Activated CD4-positive, alpha-beta T cell treated with anti-CD3 and anti-CD28 coated beads, Interleukin-2, amount 10 ng/mL, durations not matched to agents 7 days and 5 days (primary cell): ENCODE measurements at regions not wholly inside any gene's neighbourhood (a gene's known extent, or its start where the extent isn't known, plus 50 kb on each side); places are given as distances from the start of the nearest gene placed in this dataset.

ENCODE experiments used
- CTCF ChIA-PET: fragments of 350-600 bp; sonication (Branson Sonifier 250); formaldehyde crosslinking; loops from one replicate; lab custom pipeline; 2021; ENCODE audit warnings: antibody characterized with exemption; lab: Charles Lee
- POLR2A ChIA-PET: fragments of 350-600 bp; sonication (Branson Sonifier 250); formaldehyde crosslinking; loops from one replicate; lab custom pipeline; 2021; ENCODE audit warnings: antibody characterized with exemption; lab: Charles Lee
- DNase-seq: peaks from one replicate; pipeline ENCODE4 v3.0.0-alpha.2; 2020
- H3K27ac Mint-ChIP-seq: one replicate; pipeline ENCODE4 v1.8.0; 2021; ENCODE audit warnings: mild to moderate bottlenecking, moderate library complexity, mixed read lengths
- H3K27me3 Mint-ChIP-seq: one replicate; pipeline ENCODE4 v1.8.0; 2021; ENCODE audit warnings: mixed read lengths
- H3K36me3 Mint-ChIP-seq: one replicate; pipeline ENCODE4 v1.8.0; 2021; ENCODE audit warnings: low read depth, mixed read lengths
- H3K4me1 Mint-ChIP-seq: one replicate; pipeline ENCODE4 v1.8.0; 2021; ENCODE audit warnings: mixed read lengths
- H3K4me3 Mint-ChIP-seq: one replicate; pipeline ENCODE4 v1.8.0; 2021; ENCODE audit warnings: mild to moderate bottlenecking, moderate library complexity, mixed read lengths
- H3K9me3 Mint-ChIP-seq: one replicate; pipeline ENCODE4 v1.8.0; 2021; ENCODE audit warnings: mixed read lengths

DNA sequence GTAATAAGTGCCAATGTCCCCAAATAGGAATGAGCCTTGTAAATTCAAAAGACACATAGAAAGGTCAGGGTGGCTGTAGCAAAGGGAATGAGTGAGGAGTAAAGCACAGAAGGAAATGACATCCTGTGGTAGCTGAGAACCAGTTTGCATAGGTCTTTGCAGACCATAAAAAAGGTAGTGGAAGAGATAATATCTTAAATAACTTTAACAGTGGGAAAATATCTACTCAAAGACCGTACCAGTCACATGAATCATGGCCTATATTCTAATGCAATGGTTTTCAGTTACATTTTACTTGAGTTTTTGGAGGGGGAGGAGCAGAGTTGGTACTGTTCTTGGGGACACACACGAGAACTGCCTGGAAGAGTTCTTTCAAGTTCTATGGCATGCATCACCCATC, 297.3 kb upstream of the ADAMTS9 start:
- CTCF ChIA-PET, result no interaction called here
- POLR2A ChIA-PET, result no interaction called here
- H3K4me3 Mint-ChIP-seq, result no peak overlapping the region
- peaks cover 8% of the 10 kb centered on the region for H3K9me3 Mint-ChIP-seq
- no peaks in the 10 kb centered on the region for H3K4me1 Mint-ChIP-seq
- H3K27ac Mint-ChIP-seq, result no peak overlapping the region
- no peaks in the 10 kb centered on the region for H3K27me3 Mint-ChIP-seq
- DNase-seq, result no peak
- no peaks in the 10 kb centered on the region for H3K36me3 Mint-ChIP-seq

DNA sequence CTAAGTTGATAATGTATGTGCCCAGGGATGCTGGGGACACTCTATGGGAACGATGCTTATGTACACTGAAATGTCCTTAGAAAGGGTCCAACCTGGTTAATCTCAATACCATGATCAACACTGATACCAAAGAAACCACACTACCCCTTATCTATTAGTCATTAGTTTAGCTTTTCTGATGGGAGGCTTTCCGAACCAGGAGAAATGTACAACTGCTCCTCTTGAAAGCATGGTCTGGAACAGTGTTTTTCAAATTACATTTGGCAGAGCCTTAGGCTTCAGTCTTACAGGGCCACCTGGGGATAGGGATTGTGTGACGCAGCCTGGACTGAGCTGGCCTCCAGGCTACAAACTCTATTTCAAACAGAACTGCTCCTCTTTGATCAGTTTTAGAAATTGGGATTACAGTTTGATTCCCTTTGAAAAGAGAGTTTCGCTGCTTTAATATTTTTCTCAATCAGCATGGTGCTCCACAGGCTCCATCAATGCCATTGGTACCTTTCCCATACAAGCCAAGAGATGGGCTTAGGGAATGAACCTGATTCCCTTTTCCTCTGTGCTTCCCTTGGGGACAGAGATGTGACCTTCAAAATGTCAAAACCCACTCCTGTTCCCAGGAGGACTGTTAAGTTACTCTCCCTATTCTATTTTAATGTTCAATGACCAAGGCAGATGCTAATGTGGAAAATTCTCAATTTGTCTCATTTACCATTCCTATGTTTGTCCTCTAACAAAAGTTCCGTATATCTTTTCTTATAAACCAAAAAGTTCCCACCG, 296.0 kb upstream of the ADAMTS9 start:
- DNase-seq, result no peak
- Mint-ChIP-seq H3K36me3 (no peaks in the 10 kb centered on the region), H3K27me3 (no peaks in the 10 kb centered on the region), H3K9me3 (peaks cover 11% of the 10 kb centered on the region), H3K27ac (no peak overlapping the region), H3K4me3 (no peak overlapping the region), H3K4me1 (no peaks in the 10 kb centered on the region)
- POLR2A ChIA-PET, result no interaction called here
- CTCF ChIA-PET, result no interaction called here

DNA sequence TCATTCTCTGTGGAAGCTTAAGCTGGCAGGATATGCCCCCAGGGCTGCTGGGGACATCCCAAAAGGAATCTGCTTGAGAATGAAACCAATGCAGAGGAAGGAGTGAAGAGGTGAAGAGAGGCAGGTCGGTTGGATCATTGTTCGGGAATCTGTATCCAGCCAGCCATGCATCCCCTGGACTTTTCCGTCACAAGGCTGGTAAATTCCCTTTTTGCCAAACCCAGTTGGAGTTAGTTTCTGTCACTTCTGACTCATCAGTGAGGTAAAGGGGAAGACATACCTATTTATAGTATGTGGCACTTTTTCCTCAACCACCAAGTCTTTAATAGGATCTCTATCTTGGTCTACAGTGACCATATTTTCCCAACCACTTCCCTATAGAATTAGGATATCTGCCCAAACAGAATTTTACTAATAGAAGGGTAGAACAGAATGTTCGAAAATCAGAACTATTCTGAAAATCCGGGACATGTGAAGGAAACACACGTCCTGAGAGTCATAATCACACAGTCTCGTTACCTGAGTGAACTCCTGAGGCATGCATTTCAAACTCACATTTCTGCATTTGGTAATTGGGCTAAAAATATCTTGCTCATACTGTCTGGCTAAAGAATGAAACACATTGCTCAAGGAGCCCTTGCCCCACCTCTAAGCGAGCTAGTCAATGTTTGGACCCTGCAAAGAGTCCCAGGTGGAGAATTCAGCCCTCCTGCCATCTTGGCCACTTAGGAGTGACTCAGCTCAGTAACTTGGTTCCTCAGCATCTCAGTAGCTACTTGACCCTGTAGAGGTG, 289.7 kb upstream of the ADAMTS9 start:
- Mint-ChIP-seq H3K36me3 (no peaks in the 10 kb centered on the region), H3K4me3 (no peak overlapping the region), H3K4me1 (no peaks in the 10 kb centered on the region), H3K27ac (no peak overlapping the region), H3K27me3 (no peaks in the 10 kb centered on the region), H3K9me3 (peaks cover 9% of the 10 kb centered on the region)
- ChIA-PET POLR2A (no interaction called here), CTCF (interaction anchor here (1.4 kb wide), 1 partner anchor 33 kb away, joined by 3 read pairs; no protein-coding TSS in a partner anchor)
- no peak for DNase-seq

DNA sequence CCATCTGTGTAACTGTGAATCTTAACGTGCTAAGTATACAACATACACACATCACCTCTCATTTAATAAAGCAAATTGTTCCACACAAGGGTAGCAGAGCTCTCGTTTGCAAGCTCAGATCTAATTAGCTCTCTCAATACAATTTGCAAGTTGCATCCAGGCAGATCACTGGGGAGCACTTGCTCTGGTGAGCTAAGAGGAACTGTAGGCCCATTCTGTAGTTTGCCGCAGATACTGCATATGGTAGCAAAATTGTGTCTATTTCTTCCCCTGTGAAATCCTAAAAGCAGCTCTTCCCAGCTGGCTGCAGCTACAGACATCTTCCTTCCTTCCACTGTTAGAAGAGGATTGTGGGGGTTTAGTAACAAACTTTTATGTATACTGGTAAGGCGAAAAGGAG, 288.7 kb upstream of the ADAMTS9 start:
- Mint-ChIP-seq H3K4me3 (no peak overlapping the region), H3K27me3 (no peaks in the 10 kb centered on the region), H3K27ac (no peak overlapping the region), H3K9me3 (peaks cover 9% of the 10 kb centered on the region), H3K36me3 (no peaks in the 10 kb centered on the region), H3K4me1 (no peaks in the 10 kb centered on the region)
- CTCF ChIA-PET, result no interaction called here
- POLR2A ChIA-PET, result no interaction called here
- no peak for DNase-seq

DNA sequence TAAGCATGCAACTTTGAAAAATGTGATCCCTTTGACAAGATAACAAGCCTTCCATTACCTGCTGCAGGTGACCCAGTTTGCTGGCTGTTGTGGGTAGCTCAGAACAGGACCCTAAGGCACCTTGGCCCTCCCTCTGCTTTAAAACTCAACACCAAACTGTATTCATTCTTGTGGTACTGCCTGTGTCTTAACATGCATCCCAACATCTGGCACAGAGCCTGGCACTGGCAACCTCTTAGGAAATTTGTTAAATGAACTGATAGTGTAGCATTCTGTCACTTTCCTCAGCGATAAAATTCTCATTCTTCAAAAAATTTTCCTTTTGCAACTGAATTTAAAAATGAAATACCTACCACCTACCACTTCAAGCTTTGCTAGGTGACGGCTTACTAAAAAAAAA, 287.3 kb upstream of the ADAMTS9 start:
- no peaks in the 10 kb centered on the region for H3K36me3 Mint-ChIP-seq
- H3K27ac Mint-ChIP-seq, result no peak overlapping the region
- H3K27me3 Mint-ChIP-seq, result no peaks in the 10 kb centered on the region
- H3K4me1 Mint-ChIP-seq, result no peaks in the 10 kb centered on the region
- no peak overlapping the region for H3K4me3 Mint-ChIP-seq
- CTCF ChIA-PET, result no interaction called here
- H3K9me3 Mint-ChIP-seq, result peaks cover 12% of the 10 kb centered on the region
- DNase-seq, result no peak
- POLR2A ChIA-PET, result no interaction called here

DNA sequence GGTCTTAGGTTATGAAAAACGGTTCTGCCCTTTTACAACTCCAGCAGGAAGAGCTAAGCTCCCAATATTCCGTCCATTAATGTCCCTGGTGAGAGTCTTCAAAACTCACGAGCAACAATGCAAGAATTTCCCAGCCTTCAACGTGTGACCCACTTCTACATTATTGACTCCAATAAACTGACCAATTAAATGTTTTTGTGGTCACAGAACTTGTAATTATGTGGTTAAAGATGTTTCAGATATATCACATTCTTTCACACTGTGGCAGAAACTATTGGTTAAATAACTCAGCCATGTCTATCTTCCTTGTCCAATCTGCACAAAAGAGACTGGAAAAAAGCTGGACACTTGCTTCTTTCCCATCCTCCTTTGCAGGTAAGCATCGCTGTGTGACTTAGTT, 286.6 kb upstream of the ADAMTS9 start:
- POLR2A ChIA-PET, result no interaction called here
- no peak for DNase-seq
- H3K4me1 Mint-ChIP-seq, result no peaks in the 10 kb centered on the region
- peaks cover 12% of the 10 kb centered on the region for H3K9me3 Mint-ChIP-seq
- no peak overlapping the region for H3K4me3 Mint-ChIP-seq
- no peaks in the 10 kb centered on the region for H3K36me3 Mint-ChIP-seq
- H3K27ac Mint-ChIP-seq, result no peak overlapping the region
- H3K27me3 Mint-ChIP-seq, result no peaks in the 10 kb centered on the region
- CTCF ChIA-PET, result no interaction called here

DNA sequence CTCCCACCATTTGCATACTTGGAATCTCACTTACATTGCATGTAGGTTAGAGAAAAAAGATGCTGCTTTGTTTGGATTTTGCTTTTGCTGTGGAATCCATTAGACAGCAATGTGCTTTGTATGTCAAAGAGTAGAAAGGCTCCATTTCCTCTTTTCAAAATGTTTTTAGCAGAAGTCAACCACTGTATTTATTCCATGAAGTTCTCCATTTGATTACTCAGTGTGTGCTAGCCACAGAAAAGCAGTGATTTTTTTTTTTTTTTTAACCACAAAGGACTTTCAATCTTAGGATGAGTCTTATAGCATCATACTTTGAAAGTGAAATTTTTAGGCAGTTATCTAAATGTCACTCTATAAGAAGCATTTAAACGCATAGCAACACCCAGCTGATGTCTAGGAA, 285.0 kb upstream of the ADAMTS9 start:
- ChIA-PET POLR2A (no interaction called here), CTCF (no interaction called here)
- H3K36me3 Mint-ChIP-seq, result no peaks in the 10 kb centered on the region
- peaks cover 8% of the 10 kb centered on the region for H3K9me3 Mint-ChIP-seq
- H3K4me3 Mint-ChIP-seq, result no peak overlapping the region
- no peaks in the 10 kb centered on the region for H3K27me3 Mint-ChIP-seq
- no peak overlapping the region for H3K27ac Mint-ChIP-seq
- H3K4me1 Mint-ChIP-seq, result no peaks in the 10 kb centered on the region
- no peak for DNase-seq

DNA sequence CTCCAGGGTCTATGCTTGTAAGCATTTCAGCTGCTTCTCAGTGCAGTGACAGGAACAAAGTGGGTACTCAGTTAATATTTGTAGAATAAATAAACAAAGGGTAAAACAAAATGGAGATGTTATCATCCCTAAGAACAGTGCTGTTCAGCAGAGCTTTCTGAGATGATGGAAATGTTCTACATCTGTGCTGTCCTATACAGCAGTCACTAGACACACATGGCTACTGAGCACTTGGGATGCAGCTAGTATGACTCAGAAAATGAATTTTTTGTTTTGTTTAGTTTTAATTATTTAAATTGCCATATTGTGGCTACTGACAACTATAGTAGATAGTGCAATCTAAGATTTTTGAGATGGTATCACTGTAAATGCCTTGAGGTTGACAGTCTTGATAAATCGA, 283.8 kb upstream of the ADAMTS9 start:
- ChIA-PET POLR2A (no interaction called here), CTCF (no interaction called here)
- Mint-ChIP-seq H3K36me3 (no peaks in the 10 kb centered on the region), H3K27ac (no peak overlapping the region), H3K4me1 (no peaks in the 10 kb centered on the region), H3K4me3 (no peak overlapping the region), H3K27me3 (no peaks in the 10 kb centered on the region), H3K9me3 (peaks cover 11% of the 10 kb centered on the region)
- DNase-seq, result no peak

DNA sequence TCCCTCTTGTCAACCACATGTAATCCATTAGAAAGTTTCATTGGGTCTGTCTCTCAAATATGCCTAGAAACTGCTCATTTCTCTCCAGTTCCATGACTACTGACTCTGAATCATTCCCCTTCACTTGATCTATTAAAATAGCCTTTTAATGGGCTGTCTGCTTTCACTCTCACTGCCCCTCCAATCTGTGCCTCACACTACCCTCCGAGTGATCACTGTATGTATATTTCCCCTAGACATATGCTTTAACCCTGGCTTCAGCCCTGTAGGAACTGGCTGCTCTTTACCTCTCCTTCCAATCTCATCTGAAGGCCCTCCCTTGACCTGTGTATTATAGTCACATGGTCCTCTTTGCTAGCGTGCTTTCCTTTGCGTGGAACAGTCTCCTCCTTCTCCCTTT, 282.8 kb upstream of the ADAMTS9 start:
- no peak for DNase-seq
- Mint-ChIP-seq H3K27me3 (no peaks in the 10 kb centered on the region), H3K9me3 (peaks cover 7% of the 10 kb centered on the region), H3K36me3 (no peaks in the 10 kb centered on the region), H3K4me1 (no peaks in the 10 kb centered on the region), H3K27ac (no peak overlapping the region), H3K4me3 (no peak overlapping the region)
- CTCF ChIA-PET, result no interaction called here
- POLR2A ChIA-PET, result no interaction called here

DNA sequence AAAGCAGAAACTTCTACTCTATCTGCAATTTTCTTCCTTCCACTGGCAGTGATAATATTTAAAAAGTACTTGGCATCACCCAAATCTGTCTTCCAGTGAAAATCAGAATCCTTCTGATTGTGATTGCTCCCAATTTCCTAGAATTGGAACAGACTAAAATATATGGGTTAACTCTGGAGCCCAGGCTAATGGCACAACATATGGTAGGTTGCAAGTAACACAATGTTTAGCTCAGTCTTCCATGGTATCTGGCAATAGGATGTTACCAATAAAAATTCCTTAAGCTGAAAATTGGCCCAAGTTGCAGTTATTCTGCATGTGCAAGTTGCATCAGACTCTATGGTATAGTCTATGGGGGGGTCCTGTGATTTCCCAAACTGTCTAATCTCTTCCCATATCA, 273.5 kb upstream of the ADAMTS9 start:
- Mint-ChIP-seq H3K9me3 (peaks cover 6% of the 10 kb centered on the region), H3K36me3 (no peaks in the 10 kb centered on the region), H3K27ac (no peak overlapping the region), H3K4me3 (no peak overlapping the region), H3K4me1 (no peaks in the 10 kb centered on the region), H3K27me3 (no peaks in the 10 kb centered on the region)
- ChIA-PET POLR2A (no interaction called here), CTCF (no interaction called here)
- DNase-seq, result no peak

DNA sequence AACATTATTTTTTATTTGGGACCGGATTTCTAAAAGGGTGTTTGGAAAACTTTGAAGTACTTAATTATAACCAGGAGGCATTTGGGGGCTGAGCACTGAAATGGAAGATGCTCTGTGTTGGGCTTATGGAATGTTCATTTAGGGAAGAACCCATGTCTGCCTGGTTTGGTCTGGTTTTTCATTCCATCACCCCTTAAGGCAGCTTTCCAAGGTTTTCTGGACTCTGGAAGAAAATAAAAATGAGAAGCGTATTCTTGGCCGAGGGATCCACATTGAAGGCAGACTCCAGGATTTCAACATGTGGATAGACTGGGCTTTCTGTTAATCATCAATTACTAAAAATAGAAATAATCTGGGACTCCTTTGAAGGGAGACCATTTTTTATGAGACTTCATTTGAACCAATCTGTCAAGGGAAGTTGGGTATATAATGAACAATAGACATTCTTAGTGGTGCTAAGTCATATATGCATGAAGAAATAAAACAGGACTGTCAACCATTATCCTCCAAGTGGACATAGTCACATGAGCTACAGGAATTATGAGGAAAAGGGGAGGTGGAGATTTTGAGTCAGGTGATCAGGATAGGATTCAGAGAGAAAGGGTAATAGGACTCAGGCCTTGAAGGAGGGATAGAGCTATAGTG, 270.5 kb upstream of the ADAMTS9 start:
- CTCF ChIA-PET, result no interaction called here
- Mint-ChIP-seq H3K4me1 (no peaks in the 10 kb centered on the region), H3K9me3 (peaks cover 6% of the 10 kb centered on the region), H3K4me3 (no peak overlapping the region), H3K36me3 (no peaks in the 10 kb centered on the region), H3K27me3 (no peaks in the 10 kb centered on the region), H3K27ac (no peak overlapping the region)
- POLR2A ChIA-PET, result no interaction called here
- no peak for DNase-seq

DNA sequence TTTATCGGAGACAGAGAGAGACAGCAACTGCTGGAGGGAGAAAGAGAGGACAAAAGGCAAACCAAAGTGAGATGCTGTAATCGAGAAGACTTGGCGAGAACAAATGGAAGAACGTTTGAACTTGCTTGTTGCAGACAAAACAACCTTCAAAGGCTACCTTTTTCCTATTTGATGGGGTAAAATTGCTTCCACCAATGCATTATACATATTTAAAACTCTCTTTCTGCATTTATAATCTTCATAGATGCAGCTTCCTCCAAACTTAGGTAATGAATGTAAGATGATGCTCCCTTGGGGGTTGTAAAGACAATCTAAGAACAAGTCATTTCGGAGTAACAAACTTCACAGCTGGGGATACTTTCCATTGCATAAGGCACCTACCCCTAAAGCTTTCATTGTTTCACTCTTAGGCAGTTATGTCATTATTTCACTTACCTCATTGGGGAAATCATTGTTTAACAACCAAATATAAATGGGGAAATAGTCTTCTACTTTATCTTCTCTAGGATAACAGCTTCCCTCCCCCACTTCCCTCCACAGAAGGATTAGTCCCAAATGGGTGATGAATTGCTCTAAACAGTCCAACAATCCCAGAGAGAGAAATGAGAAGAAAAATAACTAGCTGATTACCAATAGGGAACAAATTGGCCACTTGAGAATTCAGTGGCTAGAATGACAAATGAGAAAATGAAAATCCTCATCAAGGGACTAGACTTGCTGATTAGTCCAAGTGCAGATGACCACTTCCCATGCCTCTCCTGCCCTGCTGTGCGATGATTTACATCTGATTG, 269.8 kb upstream of the ADAMTS9 start:
- H3K4me3 Mint-ChIP-seq, result no peak overlapping the region
- H3K27ac Mint-ChIP-seq, result no peak overlapping the region
- no peaks in the 10 kb centered on the region for H3K4me1 Mint-ChIP-seq
- peaks cover 6% of the 10 kb centered on the region for H3K9me3 Mint-ChIP-seq
- no peaks in the 10 kb centered on the region for H3K36me3 Mint-ChIP-seq
- no peak for DNase-seq
- CTCF ChIA-PET, result no interaction called here
- POLR2A ChIA-PET, result no interaction called here
- no peaks in the 10 kb centered on the region for H3K27me3 Mint-ChIP-seq
